PC-9 (cell line): ENCODE measurements at regions not wholly inside any gene's neighbourhood (a gene's known extent, or its start where the extent isn't known, plus 50 kb on each side); places are given as distances from the start of the nearest gene placed in this dataset.

Source experiments
- BruUV-seq: library from RNA; stranded (reverse); fragments of 400-500 nt; replicated peaks from 2 replicates; lab custom pipeline; 2021; lab: Mats Ljungman, UMichigan
- CTCF ChIA-PET: fragments of 300-600 bp; sonication (Branson Sonifier 250); formaldehyde crosslinking; loops from one replicate; lab custom pipeline; 2022; ENCODE audit warnings: antibody characterized with exemption; lab: Charles Lee
- POLR2A ChIA-PET: fragments of 300-600 bp; sonication (Branson Sonifier 250); formaldehyde crosslinking; loops from one replicate; lab custom pipeline; 2022; ENCODE audit warnings: antibody characterized with exemption; ENCODE audit not compliant: unreplicated experiment; lab: Charles Lee
- DNase-seq, 2 experiments: peaks; one replicate each; pipeline versions ENCODE4 v3.0.0 to v3.0.0-alpha.2; 2015 to 2022; ENCODE audit warnings: mixed read lengths in 1 of 2
- H2AFZ ChIP-seq: fragments of 200-600 bp; sonication (generic); 2 replicates; pipeline ENCODE4 v1.8.1; 2017; ENCODE audit warnings: antibody characterized with exemption
- H3F3A ChIP-seq: fragments of 200-600 bp; sonication (generic); 2 replicates; pipeline ENCODE4 v1.8.1; 2017; ENCODE audit warnings: antibody characterized with exemption, mild to moderate bottlenecking, low read depth; ENCODE audit not compliant: insufficient read depth
- H3K27ac ChIP-seq: fragments of 200-600 bp; sonication (generic); 2 replicates; pipeline ENCODE4 v1.6.1; 2016; ENCODE audit warnings: mixed run types
- H3K27me3 ChIP-seq: fragments of 200-600 bp; sonication (generic); 2 replicates; pipeline ENCODE4 v1.6.1; 2016; ENCODE audit warnings: low read depth, mixed run types; ENCODE audit not compliant: insufficient read depth
- H3K36me3 ChIP-seq: fragments of 200-600 bp; sonication (generic); 2 replicates; pipeline ENCODE4 v1.6.1; 2016; ENCODE audit warnings: low read depth, mixed run types
- H3K4me1 ChIP-seq: fragments of 200-600 bp; sonication (generic); replicated peaks from 2 replicates; pipeline ENCODE4 v1.6.1; 2016; ENCODE audit warnings: mixed run types; ENCODE audit not compliant: insufficient read depth
- H3K4me2 ChIP-seq: fragments of 200-600 bp; sonication (generic); 2 replicates; pipeline ENCODE4 v1.6.1; 2017; ENCODE audit warnings: mixed run types
- H3K4me3 ChIP-seq: fragments of 200-600 bp; sonication (generic); 2 replicates; pipeline ENCODE4 v1.6.1; 2016; ENCODE audit warnings: mixed run types
- H3K79me2 ChIP-seq: fragments of 200-600 bp; sonication (generic); 2 replicates; pipeline ENCODE4 v1.6.1; 2017; ENCODE audit warnings: low read depth, mixed run types
- H3K9me2 ChIP-seq: fragments of 200-600 bp; sonication (generic); 2 replicates; pipeline ENCODE4 v1.8.1; 2017; ENCODE audit warnings: mild to moderate bottlenecking; ENCODE audit not compliant: insufficient read depth
- H3K9me3 ChIP-seq: fragments of 200-600 bp; sonication (generic); 2 replicates; pipeline ENCODE4 v1.8.1; 2016; ENCODE audit warnings: low read depth; ENCODE audit not compliant: insufficient read depth
- H4K20me1 ChIP-seq: fragments of 200-600 bp; sonication (generic); 2 replicates; pipeline ENCODE4 v1.8.1; 2017; ENCODE audit not compliant: insufficient read depth
- EZH2 ChIP-seq: fragments of 200-600 bp; sonication (generic); IDR thresholded peaks from 2 replicates; pipeline ENCODE4 v1.8.0; 2017; ENCODE audit warnings: antibody characterized with exemption, low read depth
- intact Hi-C: fragments of 100-400 bp; cut with micrococcal nuclease; formaldehyde crosslinking; loops from one replicate; pipeline ENCODE4 v1.10.0; 2022; ENCODE audit not compliant: unreplicated experiment
- TF ChIP-seq, protein P1 (sequence below): fragments of 200-600 bp; sonication (generic); conservative IDR thresholded peaks from 2 replicates; pipeline ENCODE4 v1.6.1; 2017; ENCODE audit warnings: mixed run types, antibody characterized with exemption, mild to moderate bottlenecking, moderate library complexity

DNA sequence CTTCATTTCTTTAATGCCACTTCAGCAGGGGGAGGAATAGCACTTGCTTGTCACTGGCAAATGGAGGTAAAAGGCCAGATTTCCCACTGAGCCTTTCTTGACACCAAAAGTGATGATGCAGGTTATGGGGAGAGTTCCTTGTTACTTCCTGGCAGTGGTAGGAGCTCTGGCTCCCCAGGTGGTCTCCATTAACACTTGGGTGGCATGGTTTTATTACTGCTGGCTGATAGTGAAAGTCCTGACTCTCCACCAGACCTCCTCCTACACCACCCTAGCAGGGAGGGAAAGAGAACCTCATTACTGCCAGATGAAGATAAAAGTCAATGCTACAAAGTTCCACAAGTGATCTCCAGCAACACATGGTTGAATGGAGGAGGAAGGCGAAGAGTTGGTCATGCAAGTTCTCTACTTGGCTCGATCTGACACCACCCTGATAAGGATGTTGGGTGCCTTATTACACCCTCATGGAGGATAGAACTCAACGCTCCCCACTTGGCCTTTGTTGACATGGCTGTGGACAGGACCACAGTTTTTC is 152.7 kb upstream of the GNAO1 start:
- Histone ChIP-seq H3K9me3 (peaks cover 3% of the 10 kb centered on the region; the same call in 1 of the 2 replicates), H4K20me1 (no peaks in the 10 kb centered on the region), H2AFZ (no peak overlapping the region), H3K36me3 (no peaks in the 10 kb centered on the region), H3K4me1 (no peaks in the 10 kb centered on the region), H3K4me2 (no peak overlapping the region), H3K9me2 (no peaks in the 10 kb centered on the region; the same call in 1 of the 2 replicates), H3F3A (no peaks in the 10 kb centered on the region), H3K27ac (no peak overlapping the region), H3K79me2 (no peaks in the 10 kb centered on the region), H3K27me3 (no peaks in the 10 kb centered on the region), H3K4me3 (no peak overlapping the region)
- ChIA-PET CTCF (no interaction called here), POLR2A (no interaction called here)
- intact Hi-C loops, result no loop called here
- DNase-seq, result no peak
- BruUV-seq, result no TSS peak
- no peak for TF ChIP-seq EZH2
- TF ChIP-seq, protein P1, sequence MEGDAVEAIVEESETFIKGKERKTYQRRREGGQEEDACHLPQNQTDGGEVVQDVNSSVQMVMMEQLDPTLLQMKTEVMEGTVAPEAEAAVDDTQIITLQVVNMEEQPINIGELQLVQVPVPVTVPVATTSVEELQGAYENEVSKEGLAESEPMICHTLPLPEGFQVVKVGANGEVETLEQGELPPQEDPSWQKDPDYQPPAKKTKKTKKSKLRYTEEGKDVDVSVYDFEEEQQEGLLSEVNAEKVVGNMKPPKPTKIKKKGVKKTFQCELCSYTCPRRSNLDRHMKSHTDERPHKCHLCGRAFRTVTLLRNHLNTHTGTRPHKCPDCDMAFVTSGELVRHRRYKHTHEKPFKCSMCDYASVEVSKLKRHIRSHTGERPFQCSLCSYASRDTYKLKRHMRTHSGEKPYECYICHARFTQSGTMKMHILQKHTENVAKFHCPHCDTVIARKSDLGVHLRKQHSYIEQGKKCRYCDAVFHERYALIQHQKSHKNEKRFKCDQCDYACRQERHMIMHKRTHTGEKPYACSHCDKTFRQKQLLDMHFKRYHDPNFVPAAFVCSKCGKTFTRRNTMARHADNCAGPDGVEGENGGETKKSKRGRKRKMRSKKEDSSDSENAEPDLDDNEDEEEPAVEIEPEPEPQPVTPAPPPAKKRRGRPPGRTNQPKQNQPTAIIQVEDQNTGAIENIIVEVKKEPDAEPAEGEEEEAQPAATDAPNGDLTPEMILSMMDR, result no peak

DNA sequence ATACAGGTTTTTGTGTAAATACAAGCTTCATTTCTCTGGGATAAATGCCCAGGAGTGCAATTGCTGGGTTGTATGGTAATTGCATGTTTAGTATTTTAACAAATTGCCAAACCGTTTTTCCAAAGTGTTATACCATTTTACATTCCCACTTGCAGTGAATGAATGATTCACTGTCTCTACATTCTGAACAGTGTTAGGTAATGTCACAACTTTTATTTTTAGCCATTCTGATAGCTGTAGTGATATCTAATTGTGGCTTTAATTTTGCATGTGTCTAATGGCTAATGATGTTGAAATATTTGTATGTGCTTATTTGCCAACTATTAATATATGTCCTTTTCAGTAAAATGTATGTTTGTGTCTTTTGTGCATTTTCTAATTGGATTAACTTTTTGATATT is 156.9 kb upstream of the CES5A start:
- Histone ChIP-seq H3K9me2 (peaks cover 5% of the 10 kb centered on the region; the same call in 1 of the 2 replicates), H3K36me3 (no peaks in the 10 kb centered on the region), H2AFZ (no peak overlapping the region), H4K20me1 (no peaks in the 10 kb centered on the region), H3K79me2 (no peaks in the 10 kb centered on the region), H3K27ac (no peak overlapping the region), H3K4me2 (no peak overlapping the region), H3K9me3 (peaks cover 3% of the 10 kb centered on the region; the same call in 1 of the 2 replicates), H3K27me3 (peaks cover 7% of the 10 kb centered on the region; the same call in 1 of the 2 replicates), H3F3A (no peaks in the 10 kb centered on the region), H3K4me1 (no peaks in the 10 kb centered on the region), H3K4me3 (no peak overlapping the region)
- TF ChIP-seq EZH2, result no peak
- TF ChIP-seq, protein P1, result no peak
- ChIA-PET POLR2A (no interaction called here), CTCF (no interaction called here)
- intact Hi-C loops, result no loop called here
- DNase-seq, result no peak
- no TSS peak for BruUV-seq

DNA sequence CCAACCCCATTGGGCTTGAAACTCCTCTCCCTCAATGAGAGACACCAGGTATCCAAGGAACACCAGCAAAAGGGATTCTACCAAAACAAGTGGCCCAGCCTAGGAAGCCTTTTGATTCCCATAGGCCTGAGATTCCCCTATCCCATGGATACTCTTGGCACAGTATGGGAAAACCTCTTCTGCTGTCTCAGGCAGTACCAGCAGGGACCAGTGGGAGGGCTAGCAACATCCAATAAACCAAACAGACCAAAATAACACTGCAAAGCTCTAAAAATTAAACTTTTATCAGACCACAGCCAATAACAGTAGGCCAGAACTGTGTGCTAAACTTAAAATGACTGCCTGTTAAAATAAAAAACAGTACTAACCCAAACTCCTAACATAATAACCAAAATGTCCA is 153.9 kb upstream of the CES5A start:
- no peaks in the 10 kb centered on the region for H3K9me3 ChIP-seq
- no peak overlapping the region for H3K27ac ChIP-seq
- H4K20me1 ChIP-seq, result no peaks in the 10 kb centered on the region
- ChIA-PET POLR2A (no interaction called here), CTCF (no interaction called here)
- no peaks in the 10 kb centered on the region for H3K36me3 ChIP-seq
- H3K4me3 ChIP-seq, result no peak overlapping the region
- H3K27me3 ChIP-seq, result peaks cover 11% of the 10 kb centered on the region
- H3K79me2 ChIP-seq, result no peaks in the 10 kb centered on the region
- no peaks in the 10 kb centered on the region for H3K4me1 ChIP-seq
- 0 out of 2 replicates have a peak, but pooled peaks cover 5% of the 10 kb centered on the region for H3K9me2 ChIP-seq
- intact Hi-C loops, result loop anchor here (5.0 kb wide), 1 partner anchor 288 kb away; no protein-coding TSS in a partner anchor
- DNase-seq, result no peak
- BruUV-seq, result no TSS peak
- H3K4me2 ChIP-seq, result no peak overlapping the region
- H3F3A ChIP-seq, result no peaks in the 10 kb centered on the region
- TF ChIP-seq, protein P1, result no peak
- no peak for TF ChIP-seq EZH2
- H2AFZ ChIP-seq, result no peak overlapping the region
